ENCODE measurements at regions not wholly inside any gene's neighbourhood (a gene's known extent, or its start where the extent isn't known, plus 50 kb on each side); places are given as distances from the start of the nearest gene placed in this dataset.

GRCh38 chr5:9799606-9800005, 169.5 kb upstream of the TAS2R1 start:
- H3K4me3 ChIP-seq (ENCODE audit: low read depth, low read length), result no peak overlapping the region
- DNase-seq (ENCODE audit: low read depth), result no peak
- TF ChIP-seq, protein P1, sequence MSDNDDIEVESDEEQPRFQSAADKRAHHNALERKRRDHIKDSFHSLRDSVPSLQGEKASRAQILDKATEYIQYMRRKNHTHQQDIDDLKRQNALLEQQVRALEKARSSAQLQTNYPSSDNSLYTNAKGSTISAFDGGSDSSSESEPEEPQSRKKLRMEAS (IDR thresholded peaks at IDR 0.05; ENCODE audit: low read depth, low read length), result no peak
- TF ChIP-seq MYC (IDR thresholded peaks at IDR 0.05; ENCODE audit: low read depth, low read length) (no peak), POLR2A (IDR thresholded peaks at IDR 0.05; ENCODE audit: extremely low read depth, insufficient read length) (no peak), CTCF (IDR thresholded peaks at IDR 0.05; ENCODE audit: low read depth, low read length) (no peak)

DNA sequence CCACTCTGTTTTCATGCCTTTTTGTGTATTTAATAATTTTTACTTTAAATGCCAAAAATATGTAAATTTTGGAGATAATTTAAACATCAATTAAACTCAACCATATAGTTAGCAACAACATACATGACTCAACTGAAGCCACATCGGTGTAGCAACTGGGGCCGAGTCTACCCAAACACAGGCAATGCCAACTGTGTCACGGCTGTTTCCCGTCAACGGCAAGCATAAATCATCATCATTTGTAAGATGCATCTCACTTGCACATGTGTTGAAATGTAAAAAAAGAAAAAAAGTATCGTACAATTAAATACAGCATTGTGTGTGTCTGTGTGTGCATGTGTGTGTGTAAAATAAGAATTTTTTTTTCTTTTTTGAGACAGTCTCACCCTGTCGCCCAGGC, 160.1 kb upstream of the TAS2R1 start:
- no peak for TF ChIP-seq POLR2A (IDR thresholded peaks at IDR 0.05; ENCODE audit: extremely low read depth, insufficient read length)
- no peak for TF ChIP-seq MYC (IDR thresholded peaks at IDR 0.05; ENCODE audit: low read depth, low read length)
- no peak for TF ChIP-seq CTCF (IDR thresholded peaks at IDR 0.05; ENCODE audit: low read depth, low read length)
- TF ChIP-seq, protein P1 (IDR thresholded peaks at IDR 0.05; ENCODE audit: low read depth, low read length), result no peak
- DNase-seq (ENCODE audit: low read depth), result no peak
- no peak overlapping the region for H3K4me3 ChIP-seq (ENCODE audit: low read depth, low read length)

GRCh38 chr5:9789777-9790176, 159.6 kb upstream of the TAS2R1 start:
- TF ChIP-seq POLR2A (IDR thresholded peaks at IDR 0.05; ENCODE audit: extremely low read depth, insufficient read length) (no peak), MYC (IDR thresholded peaks at IDR 0.05; ENCODE audit: low read depth, low read length) (no peak), CTCF (IDR thresholded peaks at IDR 0.05; ENCODE audit: low read depth, low read length) (no peak)
- TF ChIP-seq, protein P1 (IDR thresholded peaks at IDR 0.05; ENCODE audit: low read depth, low read length), result no peak
- no peak overlapping the region for H3K4me3 ChIP-seq (ENCODE audit: low read depth, low read length)
- DNase-seq (ENCODE audit: low read depth), result no peak

DNA sequence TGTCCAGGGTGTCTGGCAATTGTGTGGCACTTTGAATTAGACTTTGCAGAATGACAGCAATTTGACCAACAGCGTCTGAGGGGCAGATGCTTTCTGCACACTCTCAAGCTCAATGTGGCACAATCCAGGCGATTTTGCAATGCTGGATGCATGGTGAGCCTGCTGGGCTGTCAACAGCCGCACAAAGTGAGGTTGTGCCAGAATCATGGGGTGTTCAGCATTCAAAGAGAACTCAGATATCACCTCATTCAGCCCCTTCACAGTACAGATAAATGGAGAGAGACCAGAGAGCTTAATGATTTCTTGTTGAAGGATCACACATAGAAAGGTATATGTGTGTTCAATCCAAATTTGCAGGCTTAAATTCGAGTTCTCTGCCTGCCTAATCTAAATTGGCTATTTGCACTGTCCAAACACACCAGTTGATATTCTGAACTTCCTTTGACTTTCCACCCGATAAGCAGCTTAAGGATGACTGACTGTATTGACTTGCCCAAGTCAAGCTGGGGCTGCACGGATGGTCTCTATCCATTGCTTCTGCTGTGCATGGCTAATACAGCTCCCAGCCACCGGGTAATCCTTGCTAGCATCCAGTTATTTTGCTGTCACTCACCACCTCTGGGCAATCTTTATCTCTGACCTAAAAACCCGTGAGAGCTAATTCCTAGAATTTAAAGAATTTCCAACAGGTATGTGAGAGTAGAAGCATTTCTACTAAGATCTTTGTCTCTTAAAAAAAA, 157.9 kb upstream of the TAS2R1 start:
- no peak for DNase-seq (ENCODE audit: low read depth)
- H3K4me3 ChIP-seq (ENCODE audit: low read depth, low read length), result no peak overlapping the region
- TF ChIP-seq CTCF (IDR thresholded peaks at IDR 0.05; ENCODE audit: low read depth, low read length) (no peak), POLR2A (IDR thresholded peaks at IDR 0.05; ENCODE audit: extremely low read depth, insufficient read length) (no peak), MYC (IDR thresholded peaks at IDR 0.05; ENCODE audit: low read depth, low read length) (no peak)
- TF ChIP-seq, protein P1 (IDR thresholded peaks at IDR 0.05; ENCODE audit: low read depth, low read length), result no peak

DNA sequence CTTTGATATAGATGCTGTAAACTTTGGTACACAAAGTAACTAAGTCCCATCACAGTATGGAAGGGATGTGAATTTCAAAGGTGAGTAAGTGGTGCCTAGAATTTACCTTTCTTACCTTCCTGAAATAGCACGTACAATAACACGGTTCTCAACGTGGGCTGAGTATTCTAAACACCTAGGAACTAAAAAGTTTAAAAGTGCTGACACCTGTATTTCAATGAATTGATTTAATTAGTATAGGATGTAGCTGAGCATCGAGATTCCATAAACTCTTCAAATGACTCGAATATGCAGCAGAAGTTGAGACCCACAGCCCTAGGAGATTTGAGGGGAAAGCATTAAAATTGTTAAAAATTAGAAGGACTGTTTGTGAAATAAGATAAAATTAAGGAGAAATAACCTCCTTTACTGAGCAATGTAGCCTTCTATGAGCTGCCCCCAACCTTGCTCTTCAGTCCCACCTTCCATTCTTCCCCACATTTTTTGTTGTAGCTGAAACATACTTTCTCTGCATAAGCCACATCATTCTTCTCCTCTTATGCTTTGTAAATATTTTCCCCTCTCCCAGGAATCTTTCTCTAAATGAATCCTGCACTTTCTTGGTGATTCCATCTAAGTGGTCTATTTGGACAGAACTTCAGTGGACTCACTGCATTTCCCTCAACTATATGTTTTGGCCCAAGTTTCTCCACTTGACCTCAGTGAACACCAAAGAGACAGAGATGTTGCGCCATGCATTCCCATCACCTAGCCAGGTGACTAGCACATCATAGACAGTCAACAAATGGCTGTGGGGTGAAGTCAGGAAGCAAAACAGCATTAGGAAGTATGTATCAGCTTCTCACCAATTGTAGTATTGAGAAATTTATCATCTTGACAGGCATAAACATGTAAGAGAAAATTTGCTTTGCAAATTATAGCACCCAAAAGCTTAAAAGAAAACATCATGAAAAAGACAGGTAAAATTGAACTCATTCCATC, 156.5 kb upstream of the TAS2R1 start:
- no peak for DNase-seq (ENCODE audit: low read depth)
- H3K4me3 ChIP-seq (ENCODE audit: low read depth, low read length), result no peak overlapping the region
- TF ChIP-seq, protein P1 (IDR thresholded peaks at IDR 0.05; ENCODE audit: low read depth, low read length), result no peak
- TF ChIP-seq CTCF (IDR thresholded peaks at IDR 0.05; ENCODE audit: low read depth, low read length) (no peak), POLR2A (IDR thresholded peaks at IDR 0.05; ENCODE audit: extremely low read depth, insufficient read length) (no peak), MYC (IDR thresholded peaks at IDR 0.05; ENCODE audit: low read depth, low read length) (no peak)

All from NB4 (cell line).